Neutrophil (primary cell): ENCODE measurements at regions not wholly inside any gene's neighbourhood (a gene's known extent, or its start where the extent isn't known, plus 50 kb on each side); places are given as distances from the start of the nearest gene placed in this dataset.

ENCODE experiments used
- H3K27ac ChIP-seq: fragments of 200-600 bp; sonication (generic); 2 replicates; pipeline ENCODE4 v1.5.1; 2016; ENCODE audit warnings: mild to moderate bottlenecking, moderate library complexity
- H3K27me3 ChIP-seq: fragments of 200-600 bp; sonication (generic); 2 replicates; pipeline ENCODE4 v1.6.0; 2016; ENCODE audit warnings: mild to moderate bottlenecking
- H3K36me3 ChIP-seq: fragments of 200-600 bp; sonication (generic); 2 replicates; pipeline ENCODE4 v1.5.1; 2017
- H3K4me1 ChIP-seq, 2 experiments: fragments of 200-600 bp in 1 of 2; sonication (generic) in 1 of 2; 1 replicate in 1 of 2; 2 replicates in 1 of 2; pipeline versions ENCODE4 v1.5.1 to v1.6.1; 2013 to 2016; ENCODE audit warnings: low read depth in 1 of 2, low read length in 1 of 2, mild to moderate bottlenecking in 1 of 2, moderate library complexity in 1 of 2; ENCODE audit not compliant: control insufficient read depth in 1 of 2, insufficient read depth in 1 of 2
- H3K4me3 ChIP-seq, 2 experiments: fragments of 200-600 bp in 1 of 2; sonication (generic) in 1 of 2; 1 replicate in 1 of 2; 2 replicates in 1 of 2; pipeline ENCODE4 v1.5.1; 2013 to 2016; ENCODE audit warnings: low read depth in 1 of 2, low read length in 1 of 2, mild to moderate bottlenecking in 1 of 2, moderate library complexity in 1 of 2
- H3K9me3 ChIP-seq: fragments of 200-600 bp; sonication (generic); 2 replicates; pipeline ENCODE4 v1.5.1; 2016
- TF ChIP-seq, protein P1 (sequence below): fragments of 200-600 bp; sonication (generic); IDR thresholded peaks from 2 replicates; pipeline ENCODE4 v1.5.1; 2016; ENCODE audit warnings: antibody characterized with exemption

DNA sequence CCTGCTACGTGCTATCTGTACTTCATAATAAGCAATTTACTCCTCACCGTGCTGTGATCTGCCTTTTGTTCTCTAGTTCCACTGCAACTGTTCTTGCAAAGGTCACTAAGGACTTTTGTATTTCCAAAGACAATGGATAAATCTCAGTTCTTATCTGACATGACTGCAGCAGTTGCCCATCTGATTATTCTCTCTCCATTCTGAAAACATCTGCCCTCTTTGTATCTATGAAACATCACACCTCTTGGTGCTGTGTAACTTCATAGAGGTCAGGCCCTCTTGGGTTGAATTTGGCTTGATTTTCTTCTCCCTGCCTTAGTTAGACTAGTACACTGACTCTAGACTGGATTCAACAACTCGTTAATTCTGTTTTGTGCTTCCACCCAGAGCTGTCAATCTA, 319.6 kb downstream of the BTG1 start:
- no peaks in the 10 kb centered on the region for H3K4me1 ChIP-seq
- no peaks in the 10 kb centered on the region for H3K27me3 ChIP-seq
- TF ChIP-seq, protein P1, sequence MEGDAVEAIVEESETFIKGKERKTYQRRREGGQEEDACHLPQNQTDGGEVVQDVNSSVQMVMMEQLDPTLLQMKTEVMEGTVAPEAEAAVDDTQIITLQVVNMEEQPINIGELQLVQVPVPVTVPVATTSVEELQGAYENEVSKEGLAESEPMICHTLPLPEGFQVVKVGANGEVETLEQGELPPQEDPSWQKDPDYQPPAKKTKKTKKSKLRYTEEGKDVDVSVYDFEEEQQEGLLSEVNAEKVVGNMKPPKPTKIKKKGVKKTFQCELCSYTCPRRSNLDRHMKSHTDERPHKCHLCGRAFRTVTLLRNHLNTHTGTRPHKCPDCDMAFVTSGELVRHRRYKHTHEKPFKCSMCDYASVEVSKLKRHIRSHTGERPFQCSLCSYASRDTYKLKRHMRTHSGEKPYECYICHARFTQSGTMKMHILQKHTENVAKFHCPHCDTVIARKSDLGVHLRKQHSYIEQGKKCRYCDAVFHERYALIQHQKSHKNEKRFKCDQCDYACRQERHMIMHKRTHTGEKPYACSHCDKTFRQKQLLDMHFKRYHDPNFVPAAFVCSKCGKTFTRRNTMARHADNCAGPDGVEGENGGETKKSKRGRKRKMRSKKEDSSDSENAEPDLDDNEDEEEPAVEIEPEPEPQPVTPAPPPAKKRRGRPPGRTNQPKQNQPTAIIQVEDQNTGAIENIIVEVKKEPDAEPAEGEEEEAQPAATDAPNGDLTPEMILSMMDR: no peak
- no peaks in the 10 kb centered on the region for H3K36me3 ChIP-seq
- no peaks in the 10 kb centered on the region for H3K9me3 ChIP-seq
- no peak overlapping the region for H3K4me3 ChIP-seq
- no peak overlapping the region for H3K27ac ChIP-seq

DNA sequence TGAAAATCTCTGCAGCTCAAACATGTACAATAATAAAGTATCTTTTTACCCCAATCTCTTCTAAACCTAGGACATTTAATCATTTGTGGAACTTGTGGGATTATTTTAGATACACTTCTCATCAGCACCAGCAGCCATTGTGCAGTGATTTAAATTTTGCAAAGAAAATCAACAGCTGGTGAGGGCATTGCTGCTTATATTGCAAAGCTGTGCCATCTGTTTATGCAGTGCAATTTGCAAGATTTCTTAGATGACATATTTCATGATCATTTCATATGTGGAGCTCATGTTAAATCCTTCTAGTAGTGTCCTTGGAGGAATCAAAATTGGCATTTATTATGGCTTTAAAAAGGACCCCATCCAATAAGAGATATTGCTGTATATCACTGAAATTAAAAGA, 320.7 kb downstream of the BTG1 start:
- no peaks in the 10 kb centered on the region for H3K36me3 ChIP-seq

DNA sequence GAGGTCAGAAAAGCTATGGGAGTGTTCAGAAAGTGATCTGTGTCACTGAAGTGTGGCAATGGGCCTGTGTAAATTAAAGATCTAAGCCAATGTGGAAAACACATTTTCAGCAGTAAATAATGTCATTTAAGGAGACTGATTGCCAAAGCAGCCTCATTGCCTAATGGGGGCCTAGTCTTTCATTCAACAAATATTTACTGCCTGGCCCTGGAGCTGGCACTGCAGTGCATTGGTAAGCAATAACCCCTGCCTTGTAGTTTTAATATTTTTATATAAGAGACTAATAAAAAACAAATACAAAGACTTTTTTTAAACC, 326.6 kb downstream of the BTG1 start:
- Histone ChIP-seq H3K4me1 (no peaks in the 10 kb centered on the region), H3K36me3 (no peaks in the 10 kb centered on the region), H3K4me3 (no peak overlapping the region), H3K9me3 (no peaks in the 10 kb centered on the region), H3K27me3 (no peaks in the 10 kb centered on the region), H3K27ac (no peak overlapping the region)
- TF ChIP-seq, protein P1: no peak

More for the DNA sequence above, 320.7 kb downstream of the BTG1 start:
- TF ChIP-seq, protein P1: no peak
- Histone ChIP-seq H3K27me3 (no peaks in the 10 kb centered on the region), H3K4me3 (no peak overlapping the region), H3K9me3 (no peaks in the 10 kb centered on the region), H3K4me1 (no peaks in the 10 kb centered on the region), H3K27ac (no peak overlapping the region)

DNA sequence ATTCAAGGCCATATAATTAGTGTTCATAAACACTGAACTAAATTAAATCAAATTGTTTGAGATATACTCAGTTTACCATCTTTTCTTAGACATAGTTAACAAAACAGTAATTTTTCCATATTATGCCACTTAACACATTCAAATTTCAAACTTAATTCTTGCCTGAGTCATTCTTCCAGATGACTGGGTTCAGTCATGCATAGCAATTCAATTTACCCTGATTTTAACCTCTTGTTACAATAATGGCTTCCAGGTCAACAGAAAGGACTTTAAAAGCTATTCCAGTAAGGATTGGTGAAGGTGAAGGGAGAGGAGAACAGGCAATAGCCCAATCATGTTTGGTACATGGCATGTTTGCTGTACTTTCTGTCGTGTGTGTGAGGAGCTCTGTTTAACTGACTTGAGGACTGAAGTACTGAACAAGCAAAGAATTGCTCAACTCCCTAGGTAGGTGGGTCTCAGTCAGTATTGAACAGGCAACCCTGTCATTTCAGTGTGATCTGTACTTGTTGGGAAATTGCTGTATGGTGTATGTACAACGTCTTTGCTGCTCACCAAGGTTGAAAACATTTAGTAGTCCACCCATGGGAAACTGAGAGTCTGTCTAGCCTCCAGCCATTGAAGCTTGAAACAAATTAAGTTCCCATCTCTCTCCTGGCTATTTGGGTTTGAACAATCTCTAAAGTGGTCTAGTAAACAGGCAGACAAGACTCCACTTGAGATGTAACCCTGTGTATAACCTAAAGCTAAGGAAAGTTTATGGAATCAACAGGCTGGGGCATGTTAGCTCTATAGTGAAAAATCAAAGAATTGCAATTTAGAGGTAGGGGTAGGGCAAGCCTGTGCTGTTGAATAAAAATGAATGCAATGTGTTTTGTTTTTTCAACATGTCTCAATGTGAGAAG, 327.2 kb downstream of the BTG1 start:
- TF ChIP-seq, protein P1: no peak
- H3K27ac ChIP-seq: no peak overlapping the region
- no peak overlapping the region for H3K4me3 ChIP-seq
- H3K9me3 ChIP-seq: no peaks in the 10 kb centered on the region
- no peaks in the 10 kb centered on the region for H3K36me3 ChIP-seq
- H3K4me1 ChIP-seq: no peaks in the 10 kb centered on the region
- H3K27me3 ChIP-seq: no peaks in the 10 kb centered on the region

DNA sequence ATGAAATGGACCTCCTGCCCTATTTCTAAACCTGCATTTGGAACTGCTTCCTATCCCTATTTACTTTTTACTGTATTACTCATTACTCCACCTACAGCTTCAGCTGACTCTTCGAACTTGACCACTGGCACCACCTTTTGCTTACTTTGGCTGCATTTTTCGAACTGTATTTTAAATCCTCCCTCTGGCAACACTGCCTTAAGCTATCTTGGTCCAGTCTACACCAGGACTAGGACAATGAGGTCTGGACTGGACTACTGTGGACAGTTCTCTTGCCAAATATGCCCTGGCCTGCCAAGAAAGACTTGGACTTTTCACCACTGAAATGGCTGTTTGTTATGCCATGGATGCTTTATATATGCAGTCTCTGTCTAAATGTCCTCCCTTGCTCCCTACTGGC, 328.1 kb downstream of the BTG1 start:
- TF ChIP-seq, protein P1: no peak
- Histone ChIP-seq H3K4me3 (no peak overlapping the region), H3K27ac (no peak overlapping the region), H3K36me3 (no peaks in the 10 kb centered on the region), H3K9me3 (no peaks in the 10 kb centered on the region), H3K27me3 (no peaks in the 10 kb centered on the region), H3K4me1 (no peaks in the 10 kb centered on the region)
